Chondrocyte (in vitro differentiated cells): ENCODE measurements at regions not wholly inside any gene's neighbourhood (a gene's known extent, or its start where the extent isn't known, plus 50 kb on each side); places are given as distances from the start of the nearest gene placed in this dataset.

ENCODE experiments used
- DNase-seq: peaks from one replicate; pipeline ENCODE4 v3.0.0; 2021; ENCODE audit warnings: mixed read lengths, low spot score
- H3K27ac Mint-ChIP-seq: one replicate; pipeline ENCODE4 v1.8.0; 2021; ENCODE audit warnings: mild to moderate bottlenecking, moderate library complexity, mixed read lengths; ENCODE audit not compliant: unreplicated experiment
- H3K27me3 Mint-ChIP-seq: 2 replicates; pipeline ENCODE4 v1.8.0; 2021; ENCODE audit warnings: low read depth, mixed read lengths
- H3K36me3 Mint-ChIP-seq: 2 replicates; pipeline ENCODE4 v1.8.0; 2021; ENCODE audit warnings: low read depth, mixed read lengths
- H3K4me1 Mint-ChIP-seq: 2 replicates; pipeline ENCODE4 v1.8.0; 2021; ENCODE audit warnings: low read depth, mild to moderate bottlenecking, mixed read lengths
- H3K4me3 Mint-ChIP-seq: one replicate; pipeline ENCODE4 v1.8.0; 2021; ENCODE audit warnings: mild to moderate bottlenecking, moderate library complexity, mixed read lengths; ENCODE audit not compliant: unreplicated experiment
- H3K9me3 Mint-ChIP-seq: 2 replicates; pipeline ENCODE4 v1.8.0; 2021; ENCODE audit warnings: low read depth, mixed read lengths
- CTCF ChIP-seq: fragments of 200-600 bp; sonication (generic); IDR thresholded peaks from 2 replicates; pipeline ENCODE4 v1.5.0; 2021; ENCODE audit warnings: antibody characterized with exemption, mild to moderate bottlenecking, moderate library complexity

- H3K27me3 Mint-ChIP-seq, result no peaks in the 10 kb centered on the region
- H3K9me3 Mint-ChIP-seq, result peaks cover 24% of the 10 kb centered on the region
- H3K27ac Mint-ChIP-seq, result no peak overlapping the region
- H3K4me3 Mint-ChIP-seq, result no peak overlapping the region
- no peaks in the 10 kb centered on the region for H3K36me3 Mint-ChIP-seq
- DNase-seq, result peak; percentile 49
- no peaks in the 10 kb centered on the region for H3K4me1 Mint-ChIP-seq
- no peak for TF ChIP-seq CTCF
These were observed 250.8 kb upstream of the IRX2 start for GRCh38 chr5:3002230-3002629.

GRCh38 chr5:3000631-3001030 is 249.2 kb upstream of the IRX2 start:
- Mint-ChIP-seq H3K9me3 (peaks cover 24% of the 10 kb centered on the region), H3K4me3 (no peak overlapping the region), H3K36me3 (no peaks in the 10 kb centered on the region), H3K27me3 (no peaks in the 10 kb centered on the region), H3K4me1 (no peaks in the 10 kb centered on the region), H3K27ac (no peak overlapping the region)
- no peak for TF ChIP-seq CTCF
- DNase-seq, result peak; percentile 59

GRCh38 chr5:2999926-3000325 is 248.4 kb upstream of the IRX2 start:
- DNase-seq, result no peak
- H3K27me3 Mint-ChIP-seq, result no peaks in the 10 kb centered on the region
- peaks cover 21% of the 10 kb centered on the region for H3K9me3 Mint-ChIP-seq
- H3K27ac Mint-ChIP-seq, result no peak overlapping the region
- H3K4me3 Mint-ChIP-seq, result no peak overlapping the region
- H3K4me1 Mint-ChIP-seq, result no peaks in the 10 kb centered on the region
- no peak for TF ChIP-seq CTCF
- H3K36me3 Mint-ChIP-seq, result no peaks in the 10 kb centered on the region

GRCh38 chr5:2998106-2998505 is 246.6 kb upstream of the IRX2 start:
- Mint-ChIP-seq H3K9me3 (peaks cover 22% of the 10 kb centered on the region), H3K4me3 (no peak overlapping the region), H3K36me3 (no peaks in the 10 kb centered on the region), H3K27me3 (no peaks in the 10 kb centered on the region), H3K4me1 (no peaks in the 10 kb centered on the region), H3K27ac (no peak overlapping the region)
- DNase-seq, result no peak
- no peak for TF ChIP-seq CTCF

GRCh38 chr5:2997179-2997578 is 245.7 kb upstream of the IRX2 start:
- no peak overlapping the region for H3K27ac Mint-ChIP-seq
- no peaks in the 10 kb centered on the region for H3K27me3 Mint-ChIP-seq
- no peak for DNase-seq
- TF ChIP-seq CTCF, result no peak
- H3K4me1 Mint-ChIP-seq, result no peaks in the 10 kb centered on the region
- no peak overlapping the region for H3K4me3 Mint-ChIP-seq
- peaks cover 18% of the 10 kb centered on the region for H3K9me3 Mint-ChIP-seq
- no peaks in the 10 kb centered on the region for H3K36me3 Mint-ChIP-seq
